HG03097 (cell line): ENCODE measurements at regions not wholly inside any gene's neighbourhood (a gene's known extent, or its start where the extent isn't known, plus 50 kb on each side); places are given as distances from the start of the nearest gene placed in this dataset.
"Not testable (repeated sequence)": the region's sequence is repeated elsewhere in the genome, so short reads cannot be mapped to it uniquely, and the experiment has no call there.

ENCODE experiments used
- ATAC-seq: cut with Tn5 transposase; IDR thresholded peaks from one replicate; pipeline ENCODE4 v1.9.1; 2021; ENCODE audit not compliant: unreplicated experiment, low FRiP score

DNA sequence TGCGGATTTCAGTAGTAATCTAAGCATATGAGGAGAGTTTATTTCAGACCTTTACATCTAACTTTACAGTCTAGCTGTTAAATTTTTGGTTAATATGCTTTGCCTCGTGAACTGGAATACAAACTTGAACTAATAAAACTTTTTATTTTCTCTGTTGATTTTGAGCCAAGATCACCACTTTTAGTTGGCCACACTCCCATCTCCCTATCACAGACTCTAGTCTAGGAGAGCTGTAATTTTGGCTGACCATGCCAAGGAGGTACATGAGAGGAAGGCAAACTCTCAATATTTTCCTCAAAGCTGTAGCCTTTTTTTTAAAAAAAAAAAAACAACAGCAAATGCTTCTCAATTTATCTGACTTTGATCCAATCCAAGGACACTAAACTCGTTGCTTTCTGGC, 597.5 kb upstream of the PCDH7 start:
- ATAC-seq, result no peak

DNA sequence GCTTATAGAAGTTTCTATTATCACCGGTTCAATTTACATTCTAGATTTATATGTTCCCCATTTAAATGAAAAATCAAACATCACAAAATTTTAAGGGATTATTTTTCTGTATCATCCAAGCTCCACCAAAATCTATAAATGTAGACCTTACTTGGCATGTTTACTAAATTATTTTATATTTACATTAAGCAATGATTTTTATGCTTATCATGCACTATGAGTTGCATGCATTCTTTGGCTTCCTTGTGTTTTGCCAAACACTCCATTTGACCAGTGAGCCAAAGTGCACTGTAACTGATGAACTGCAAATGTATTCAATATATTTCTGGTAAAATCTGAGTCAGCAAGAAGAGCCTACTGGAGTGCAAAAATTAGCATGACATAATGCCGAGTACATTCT, 595.5 kb upstream of the PCDH7 start:
- not testable (repeated sequence) for ATAC-seq

DNA sequence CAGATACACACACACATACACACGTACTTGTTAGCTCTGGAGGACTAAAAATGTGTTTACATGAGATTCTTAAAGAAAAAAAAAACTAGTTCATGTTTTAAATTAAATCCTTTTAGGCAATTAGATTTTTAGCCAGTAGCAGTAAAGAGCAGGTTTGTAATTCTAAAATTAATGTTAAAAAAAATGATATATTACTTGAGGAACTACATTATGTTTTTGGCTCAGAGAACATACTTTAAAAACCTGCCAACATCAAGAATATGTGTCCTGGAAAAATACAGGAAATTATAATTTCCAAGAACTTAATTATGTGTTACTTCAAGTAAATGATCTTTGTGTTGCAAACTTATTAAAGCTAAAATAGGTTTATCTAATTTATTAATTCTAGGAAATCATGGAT, 594.3 kb upstream of the PCDH7 start:
- no peak for ATAC-seq

DNA sequence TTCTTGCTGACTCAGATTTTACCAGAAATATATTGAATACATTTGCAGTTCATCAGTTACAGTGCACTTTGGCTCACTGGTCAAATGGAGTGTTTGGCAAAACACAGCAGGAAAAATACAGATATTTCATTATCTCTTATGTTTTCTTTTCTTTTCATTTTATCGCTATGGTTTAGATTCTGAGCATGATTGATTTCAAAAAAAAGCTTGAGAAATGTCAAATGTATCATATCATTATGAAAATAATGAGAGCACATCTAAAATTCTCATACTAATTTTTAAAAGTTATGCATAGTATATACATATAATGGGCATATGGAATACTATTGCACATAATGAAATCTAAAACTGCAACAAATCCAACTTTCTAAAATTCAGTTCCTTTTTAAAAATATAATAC, 593.8 kb upstream of the PCDH7 start:
- no peak for ATAC-seq

DNA sequence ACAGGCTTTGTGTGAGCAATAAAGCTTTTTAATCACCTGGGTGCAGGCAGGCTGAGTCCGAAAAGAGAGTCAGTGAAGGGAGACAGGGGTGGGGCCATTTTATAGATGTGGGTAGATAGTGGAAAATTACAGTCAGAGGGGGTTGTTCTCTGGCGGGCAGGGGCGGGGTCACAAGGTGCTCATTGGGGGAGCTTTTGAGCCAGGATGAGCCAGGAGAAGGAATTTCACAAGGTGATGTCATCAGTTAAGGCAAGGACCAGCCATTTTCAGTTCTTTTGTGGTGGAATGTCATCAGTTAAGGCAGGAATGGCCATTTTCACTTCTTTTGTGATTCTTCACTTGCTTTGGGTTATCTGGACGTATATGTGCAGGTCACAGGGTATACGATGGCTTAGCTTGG, 571.3 kb upstream of the PCDH7 start:
- ATAC-seq, result not testable (repeated sequence)

DNA sequence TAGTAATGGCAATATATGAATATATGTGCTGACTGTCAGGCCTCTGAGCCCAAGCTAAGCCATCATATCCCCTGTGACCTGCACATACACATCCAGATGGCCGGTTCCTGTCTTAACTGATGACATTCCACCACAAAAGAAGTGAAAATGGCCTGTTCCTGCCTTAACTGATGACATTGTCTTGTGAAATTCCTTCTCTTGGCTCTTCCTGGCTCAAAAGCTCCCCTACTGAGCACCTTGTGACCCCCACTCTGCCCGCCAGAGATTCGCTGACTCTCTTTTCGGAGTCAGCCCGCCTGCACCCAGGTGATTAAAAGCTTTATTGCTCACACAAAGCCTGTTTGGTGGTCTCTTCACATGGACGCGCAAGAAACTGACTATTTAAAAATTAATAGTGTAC, 570.6 kb upstream of the PCDH7 start:
- ATAC-seq, result not testable (repeated sequence)

DNA sequence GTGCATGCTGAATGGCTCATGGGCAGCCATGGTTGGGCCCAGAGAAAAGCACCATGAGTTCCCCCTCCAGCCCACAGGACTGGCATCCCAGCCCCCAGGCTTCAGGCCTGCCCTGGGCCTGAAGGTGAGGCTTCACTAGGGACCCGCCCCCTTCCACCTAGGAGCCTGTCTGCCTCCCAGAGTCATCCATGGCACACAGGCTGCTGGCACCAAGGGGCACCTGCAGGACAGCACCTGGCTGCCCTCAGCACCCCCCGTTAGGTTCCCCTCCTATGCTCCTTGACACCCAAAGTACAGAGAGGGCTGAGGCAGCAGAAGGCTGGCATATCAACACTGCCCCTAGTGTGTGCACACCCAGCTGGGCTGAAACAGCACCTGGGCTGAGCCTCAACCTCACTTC, 566.7 kb upstream of the PCDH7 start:
- no peak for ATAC-seq

DNA sequence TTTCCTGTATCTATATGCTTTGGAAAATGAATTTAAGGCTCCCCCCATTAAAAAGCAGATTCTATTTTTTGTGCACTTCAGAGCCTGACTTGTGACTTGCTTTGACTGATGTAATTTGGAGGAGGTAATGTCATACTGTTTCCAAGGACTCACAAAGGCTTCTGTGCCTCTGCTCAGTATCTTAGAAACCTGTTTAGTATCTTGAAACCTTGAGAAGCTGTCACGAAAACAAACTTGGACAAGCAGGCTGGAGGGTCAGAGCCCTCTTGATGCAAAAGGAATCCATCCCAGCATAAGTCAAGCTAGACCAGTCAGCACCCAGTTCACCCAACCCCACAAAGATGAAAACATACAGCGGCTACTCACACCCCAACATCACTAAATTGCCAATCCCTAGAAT, 560.0 kb upstream of the PCDH7 start:
- ATAC-seq, result no peak

DNA sequence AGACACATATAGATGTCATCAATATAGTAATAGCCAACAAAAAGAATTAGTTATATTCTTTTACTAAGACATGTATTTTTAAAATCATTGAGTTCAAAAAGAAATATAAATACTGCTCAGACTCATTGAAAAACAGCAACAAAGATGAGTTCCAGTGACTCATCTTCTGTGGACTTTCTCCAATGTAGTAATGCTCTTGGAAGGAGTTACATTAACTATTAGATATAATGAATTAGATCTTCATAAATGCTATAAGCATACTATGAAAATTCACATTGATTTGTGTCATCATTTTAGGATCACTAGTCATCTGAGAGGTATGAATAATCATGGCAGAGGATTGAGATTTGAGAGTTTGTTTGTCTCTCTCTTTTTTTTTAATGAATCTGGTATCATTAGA, 547.8 kb upstream of the PCDH7 start:
- no peak for ATAC-seq

DNA sequence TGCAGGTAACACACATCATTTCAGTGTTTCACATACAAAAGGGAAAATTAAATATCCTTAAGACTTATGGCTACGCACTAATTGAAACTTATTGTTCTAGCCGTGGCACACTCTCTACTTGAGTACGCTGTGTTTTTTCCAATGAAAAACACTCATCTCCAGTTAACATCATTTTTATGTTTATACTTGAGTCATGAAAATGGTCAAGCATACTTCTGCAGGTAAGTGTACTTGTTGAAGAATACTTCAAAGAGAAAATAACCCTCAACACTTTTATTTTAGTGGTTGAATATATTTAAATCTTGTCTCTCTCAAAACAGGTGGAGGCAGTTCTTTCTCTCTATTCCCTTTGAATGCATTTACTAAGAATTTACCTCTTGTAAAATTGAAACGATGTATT, 538.7 kb upstream of the PCDH7 start:
- no peak for ATAC-seq

DNA sequence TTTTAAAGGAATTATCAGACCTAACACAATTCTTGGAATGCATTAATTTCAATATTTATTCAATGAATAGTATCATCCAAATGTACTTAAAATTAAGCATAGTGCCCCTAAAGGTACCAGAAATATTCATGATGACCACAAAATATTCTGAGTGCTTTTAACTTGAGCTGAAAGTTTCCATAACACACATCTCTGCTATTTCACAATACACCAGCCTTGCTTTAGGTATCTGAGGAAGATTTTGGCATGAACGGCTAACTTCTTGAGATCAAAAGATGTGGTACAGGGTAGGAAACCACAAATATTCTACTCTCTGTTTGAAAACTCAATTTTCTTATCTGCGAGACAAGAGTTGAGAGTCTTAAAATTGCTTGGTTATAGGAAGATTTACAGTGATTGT, 538.3 kb upstream of the PCDH7 start:
- no peak for ATAC-seq

DNA sequence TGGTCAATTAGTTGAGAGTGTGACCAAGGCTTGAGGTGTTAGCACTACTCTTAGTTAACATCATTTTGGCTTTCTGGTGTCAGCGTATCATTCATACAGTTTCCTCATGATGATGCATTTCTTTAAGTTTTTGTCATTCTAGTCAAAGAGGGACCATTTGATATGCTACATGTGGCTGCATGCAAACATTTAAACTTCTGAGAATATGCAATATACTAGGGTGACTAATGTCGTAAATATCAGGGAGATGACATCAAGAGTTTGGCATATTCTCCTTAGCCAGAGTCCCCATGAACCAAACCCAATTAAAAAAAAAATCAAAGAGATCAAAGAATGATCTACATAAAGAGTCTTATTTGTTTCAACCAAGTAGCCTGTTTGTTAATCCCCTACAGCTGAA, 537.4 kb upstream of the PCDH7 start:
- ATAC-seq, result no peak

DNA sequence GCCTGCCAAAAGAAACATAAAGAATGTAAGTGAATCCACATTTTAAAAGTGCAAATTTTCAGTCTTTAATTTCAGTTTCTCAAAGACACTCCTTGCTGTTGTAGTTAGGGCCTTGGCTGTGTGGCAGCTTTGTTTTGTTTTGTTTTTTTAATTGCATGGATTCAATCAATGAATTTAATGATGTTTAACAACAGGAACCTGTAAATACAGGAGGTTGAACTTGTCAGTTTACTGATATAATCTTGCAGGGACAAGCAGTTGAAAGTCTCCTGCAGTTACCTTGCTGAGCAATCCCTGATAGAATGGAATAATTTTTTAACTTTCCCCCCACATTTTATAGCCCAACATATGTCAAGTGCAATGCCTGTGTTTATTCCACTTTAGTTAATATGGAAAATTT, 528.3 kb upstream of the PCDH7 start:
- no peak for ATAC-seq

DNA sequence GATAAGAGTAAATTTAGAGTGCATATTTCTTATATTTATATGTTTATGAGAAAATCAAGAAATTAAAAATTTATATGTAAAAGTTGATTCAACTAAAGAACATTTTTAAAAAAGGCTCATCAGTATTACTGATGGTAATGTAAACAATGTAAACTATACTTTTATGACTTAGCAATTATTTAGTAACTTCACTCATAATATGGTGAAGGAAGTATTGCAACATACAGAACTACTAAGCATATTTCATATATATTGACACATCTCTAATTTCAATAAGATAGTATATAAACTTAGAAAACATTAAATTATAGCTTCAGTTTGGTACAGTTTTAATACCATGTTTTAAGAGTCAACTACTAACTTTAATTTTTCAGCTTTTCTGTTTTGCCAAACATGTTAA, 512.8 kb upstream of the PCDH7 start:
- ATAC-seq, result no peak

DNA sequence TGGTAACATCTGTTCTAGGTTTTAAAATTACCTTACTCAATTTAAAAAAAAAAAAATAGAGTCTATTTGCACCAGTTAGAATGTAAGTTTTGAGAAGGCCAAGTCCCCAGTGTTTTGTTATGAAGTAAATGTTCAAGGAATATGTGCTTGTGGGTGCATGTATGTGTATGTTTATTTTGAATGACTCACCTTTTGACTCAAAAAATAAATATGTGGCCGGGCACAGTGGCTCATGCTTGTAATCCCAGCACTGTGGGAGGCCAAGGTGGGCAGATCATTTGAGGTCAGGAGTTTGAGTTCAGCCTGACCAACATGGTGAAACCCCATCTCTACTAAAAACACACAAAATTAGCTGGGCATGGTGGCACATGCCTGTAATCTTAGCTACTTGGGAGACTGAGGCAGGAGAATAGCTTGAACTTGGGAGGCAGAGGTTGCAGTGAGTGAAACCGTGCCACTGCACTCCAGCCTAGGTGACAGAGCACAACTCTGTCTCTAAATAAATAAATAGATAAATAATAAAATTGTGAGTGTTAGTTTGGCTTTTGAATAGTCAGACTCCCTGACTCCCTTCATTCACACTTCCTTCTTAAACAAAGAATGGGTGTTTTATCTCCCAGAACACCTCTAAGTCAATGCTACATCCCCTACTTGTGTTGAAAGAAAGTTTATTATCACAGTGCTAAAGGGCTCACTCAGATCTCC, 511.3 kb upstream of the PCDH7 start:
- no peak for ATAC-seq

DNA sequence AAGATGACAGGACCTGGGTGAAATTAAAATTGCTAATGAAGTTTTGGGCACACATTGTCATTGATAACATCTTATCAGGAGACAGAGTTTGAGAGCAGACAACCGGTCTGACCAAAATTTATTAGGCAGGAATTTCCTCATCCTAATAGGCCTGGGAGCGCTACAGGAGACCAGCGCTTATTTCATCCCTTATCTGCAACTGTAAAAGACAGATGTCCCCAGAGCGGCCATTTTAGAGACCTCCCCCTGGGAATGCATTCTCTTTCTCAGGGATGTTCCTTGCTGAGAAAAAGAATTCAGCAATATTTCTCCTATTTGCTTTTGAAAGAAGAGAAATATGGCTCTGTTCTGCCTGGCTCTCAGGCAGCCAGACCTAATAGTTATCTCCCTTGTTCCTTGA, 504.2 kb upstream of the PCDH7 start:
- ATAC-seq, result not testable (repeated sequence)

DNA sequence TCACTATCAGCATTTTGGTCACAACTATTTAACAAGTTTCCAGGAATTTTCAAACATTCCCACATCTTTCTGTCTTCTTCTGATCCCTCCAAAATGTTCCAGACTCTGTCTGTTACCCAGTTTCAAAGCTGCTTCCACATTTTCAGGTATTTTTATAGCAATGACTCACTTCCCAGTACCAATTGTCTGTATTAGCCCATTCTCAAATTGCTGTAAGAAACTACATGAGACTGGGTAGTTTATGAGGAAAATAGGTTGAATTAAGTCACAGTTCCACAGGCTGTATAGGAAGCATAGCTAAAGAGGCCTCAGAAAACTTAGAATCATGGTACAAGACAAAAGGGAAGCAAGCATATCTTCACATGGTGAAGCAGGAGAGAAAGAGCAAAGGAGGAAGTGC, 475.0 kb upstream of the PCDH7 start:
- no peak for ATAC-seq

DNA sequence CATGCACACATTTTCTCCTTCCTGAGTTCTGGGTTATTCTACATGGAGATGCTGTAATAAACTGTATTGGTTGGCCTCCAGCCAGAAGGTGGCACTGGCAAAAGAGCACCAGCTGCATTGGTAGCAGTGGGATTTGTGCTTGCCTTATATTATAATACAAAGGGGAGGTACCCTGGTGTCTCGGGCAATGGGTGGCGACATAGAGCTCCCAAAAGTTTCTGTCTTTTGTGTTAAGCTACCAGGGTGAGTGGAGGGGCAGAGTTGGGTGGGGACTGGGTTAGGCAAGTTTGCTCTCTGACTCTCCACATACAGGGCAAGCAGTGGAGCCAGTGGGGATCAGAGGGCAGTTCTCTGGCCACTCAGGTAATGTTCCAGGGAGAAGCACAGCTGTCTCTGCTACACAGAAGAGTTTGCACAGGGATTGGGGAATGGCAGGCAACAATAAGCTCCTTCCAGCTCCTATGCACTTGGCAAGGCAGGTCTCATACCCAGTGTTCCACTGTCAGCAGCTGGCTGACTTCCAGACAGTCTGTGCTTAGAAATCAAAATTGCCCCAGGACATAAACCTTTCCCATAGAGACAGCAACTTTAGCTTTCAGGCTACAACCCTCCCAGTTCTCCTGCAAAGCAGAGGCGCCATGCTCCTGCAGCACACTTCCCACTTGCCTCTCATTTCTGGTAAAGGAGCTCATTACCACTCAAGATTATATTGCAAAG, 463.9 kb upstream of the PCDH7 start:
- ATAC-seq, result no peak

DNA sequence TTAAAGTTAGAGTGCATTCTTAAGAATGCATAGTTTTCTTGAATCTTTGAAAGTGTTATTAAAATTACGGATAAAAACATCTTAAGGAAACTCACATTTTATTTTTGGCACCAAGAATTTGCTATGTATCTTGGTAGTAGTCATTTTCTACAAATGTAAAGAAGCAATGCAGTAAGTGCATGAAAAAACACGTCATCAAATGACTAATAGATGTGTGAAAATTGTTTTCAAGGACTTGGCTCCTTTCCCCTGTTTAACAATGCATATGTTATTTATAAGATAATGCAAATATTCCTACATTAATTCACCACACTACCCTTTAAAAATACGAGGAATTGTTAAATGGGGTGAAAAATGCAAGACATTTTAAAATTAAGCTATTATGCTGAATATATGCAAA, 461.2 kb upstream of the PCDH7 start:
- ATAC-seq, result no peak

DNA sequence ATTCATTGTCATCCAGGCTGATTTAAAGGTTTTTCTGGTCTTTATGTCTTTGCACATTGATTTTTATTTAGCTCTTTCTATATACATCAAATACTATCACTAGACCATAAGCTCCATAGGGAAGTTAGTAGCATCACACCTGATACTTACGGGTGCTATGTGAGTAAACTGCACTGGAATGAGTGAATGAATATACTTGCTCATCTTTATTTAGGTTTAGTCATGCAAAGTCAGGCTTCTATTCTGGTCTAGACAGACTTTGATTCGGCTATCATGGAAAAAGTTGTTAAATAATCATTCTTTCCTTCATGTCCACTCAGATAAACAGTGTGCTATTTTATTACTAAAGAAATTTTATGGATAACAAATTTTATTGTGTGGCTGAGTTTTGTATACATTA, 457.8 kb upstream of the PCDH7 start:
- ATAC-seq, result no peak

DNA sequence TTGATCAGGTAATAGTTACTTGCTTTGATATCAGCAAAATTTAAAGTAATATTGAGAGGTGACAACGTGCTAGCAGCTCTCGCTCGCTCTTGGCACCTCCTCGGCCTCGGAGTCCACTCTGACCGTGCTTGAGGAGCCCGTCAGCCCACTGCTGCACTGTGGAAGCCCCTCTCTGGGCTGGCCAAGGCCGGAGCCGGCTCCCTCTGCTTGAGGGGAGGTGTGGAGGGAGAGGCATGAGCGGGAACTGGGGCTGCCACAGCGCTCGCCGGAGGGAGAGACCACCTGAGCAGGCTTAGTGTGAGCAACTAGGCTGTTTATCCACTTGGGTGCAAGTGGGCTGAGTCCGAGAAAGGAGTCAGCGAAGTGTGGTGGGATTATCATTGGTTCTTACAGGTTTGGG, 455.7 kb upstream of the PCDH7 start:
- ATAC-seq, result no peak

DNA sequence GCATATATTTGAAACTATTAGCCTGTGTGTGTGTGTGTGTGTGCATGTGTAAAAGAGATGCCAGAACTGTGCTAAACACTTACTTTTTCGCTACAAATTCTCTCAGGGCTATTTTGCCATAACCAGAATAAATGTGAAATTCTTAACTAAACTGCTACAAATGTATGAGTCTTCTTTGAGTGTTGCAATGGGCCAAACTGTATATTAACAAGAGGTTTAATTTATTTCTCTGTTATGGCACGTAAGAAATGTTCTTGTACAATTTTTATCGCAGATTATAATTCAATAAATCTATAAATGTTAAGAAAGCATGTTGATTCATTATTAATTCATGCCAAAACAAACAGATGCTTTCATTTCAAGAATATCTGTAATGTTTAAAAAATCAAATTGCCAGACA, 454.5 kb upstream of the PCDH7 start:
- ATAC-seq, result no peak

DNA sequence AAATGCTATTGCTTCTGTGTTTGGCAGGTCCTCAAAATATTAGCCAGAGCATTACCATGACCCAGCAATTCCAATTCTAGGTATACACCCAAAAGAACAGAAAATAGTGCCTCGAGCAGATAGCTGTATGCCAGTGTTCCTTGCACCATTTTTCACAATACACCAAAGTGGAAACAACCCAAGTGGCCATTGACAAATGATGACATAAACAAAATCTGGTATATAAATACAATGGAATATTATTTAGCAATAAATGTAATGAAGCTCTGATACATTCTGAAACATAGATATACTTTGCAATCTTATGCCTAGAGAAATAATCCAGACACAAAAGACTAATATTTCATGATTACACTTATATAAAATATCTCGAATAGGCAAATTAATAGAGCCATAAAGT, 451.8 kb upstream of the PCDH7 start:
- ATAC-seq, result no peak
